Adrenal gland (tissue), 5 donors: ENCODE measurements at regions not wholly inside any gene's neighbourhood (a gene's known extent, or its start where the extent isn't known, plus 50 kb on each side); places are given as distances from the start of the nearest gene placed in this dataset.

Experiments used
- CTCF ChIP-seq, 6 experiments: fragments of 450-650 bp in 4 of 6; fragments of 200-600 bp in 2 of 6; sonication (generic) in 1 of 6; IDR thresholded peaks; 1 replicate in 5 of 6; 2 replicates in 1 of 6; pipeline versions ENCODE4 v1.5.1 to v1.8.0; 2016 to 2021; ENCODE audit warnings: antibody characterized with exemption in 6 of 6, mild to moderate bottlenecking in 2 of 6, moderate library complexity in 1 of 6
- POLR2A ChIP-seq, 2 donors: fragments of 450-650 bp; IDR thresholded peaks; one replicate each; pipeline ENCODE4 v1.6.1; 2017; ENCODE audit warnings: antibody characterized with exemption in 2 of 2, mild to moderate bottlenecking in 2 of 2, moderate library complexity in 1 of 2
- donor health status: DM: no; HTN: no; CAD: no.

GRCh38 chr9:86589273-86589672 lies 235.1 kb upstream of the TUT7 start:
- TF ChIP-seq CTCF (IDR thresholded peaks at IDR 0.05) (no peak), POLR2A (IDR thresholded peaks at IDR 0.05) (no peak)
